DOHH2 (cell line): ENCODE measurements at regions not wholly inside any gene's neighbourhood (a gene's known extent, or its start where the extent isn't known, plus 50 kb on each side); places are given as distances from the start of the nearest gene placed in this dataset.

Experiments used
- H3F3A ChIP-seq: fragments of 200-600 bp; sonication (generic), shearing (Covaris generic); 2 replicates; pipeline ENCODE4 v1.6.0; 2016; ENCODE audit warnings: antibody characterized with exemption, mild to moderate bottlenecking; ENCODE audit not compliant: control insufficient read depth, insufficient read depth
- H3K27ac ChIP-seq: fragments of 200-600 bp; sonication (generic); 2 replicates; pipeline ENCODE4 v1.5.1; 2014; ENCODE audit warnings: low read depth, mild to moderate bottlenecking, low read length, moderate library complexity
- H3K27me3 ChIP-seq: fragments of 200-600 bp; sonication (generic); 2 replicates; pipeline ENCODE4 v1.6.1; 2014; ENCODE audit warnings: mild to moderate bottlenecking, low read length, mixed read lengths; ENCODE audit not compliant: control insufficient read depth
- H3K36me3 ChIP-seq: fragments of 200-600 bp; sonication (generic); 2 replicates; pipeline ENCODE4 v1.6.1; 2014; ENCODE audit warnings: mild to moderate bottlenecking, low read length, moderate library complexity, mixed read lengths; ENCODE audit not compliant: control insufficient read depth
- H3K4me1 ChIP-seq: fragments of 200-600 bp; sonication (generic); 2 replicates; pipeline ENCODE4 v1.6.1; 2014; ENCODE audit warnings: mild to moderate bottlenecking, low read length, mixed read lengths; ENCODE audit not compliant: control insufficient read depth
- H3K4me2 ChIP-seq: fragments of 200-600 bp; sonication (generic); 2 replicates; pipeline ENCODE4 v1.6.0; 2014; ENCODE audit warnings: mild to moderate bottlenecking, low read length, moderate library complexity
- H3K4me3 ChIP-seq: fragments of 200-600 bp; sonication (generic); 2 replicates; pipeline ENCODE4 v1.5.1; 2014; ENCODE audit warnings: mild to moderate bottlenecking, low read length, mixed read lengths
- H3K79me2 ChIP-seq: fragments of 200-600 bp; sonication (generic); 2 replicates; pipeline ENCODE4 v1.6.1; 2014; ENCODE audit warnings: mild to moderate bottlenecking, low read length, mixed read lengths; ENCODE audit not compliant: control insufficient read depth
- H3K9me2 ChIP-seq: fragments of 200-600 bp; sonication (generic); replicated peaks from 2 replicates; pipeline ENCODE4 v1.6.1; 2014; ENCODE audit warnings: mild to moderate bottlenecking, low read length, mixed read lengths; ENCODE audit not compliant: control insufficient read depth
- H3K9me3 ChIP-seq: fragments of 200-600 bp; sonication (generic); 2 replicates; pipeline ENCODE4 v1.6.1; 2014; ENCODE audit warnings: antibody characterized with exemption, low read length, mixed read lengths; ENCODE audit not compliant: control insufficient read depth, insufficient read depth
- H4K20me1 ChIP-seq: fragments of 200-600 bp; sonication (generic); 2 replicates; pipeline ENCODE4 v1.6.0; 2014; ENCODE audit warnings: low read depth, mild to moderate bottlenecking, antibody characterized with exemption, low read length, moderate library complexity; ENCODE audit not compliant: control insufficient read depth, insufficient read depth
- CTCF ChIP-seq: fragments of 200-600 bp; sonication (generic); IDR thresholded peaks from one replicate; pipeline ENCODE4 v1.5.1; 2014; ENCODE audit warnings: antibody characterized with exemption, mild to moderate bottlenecking, low read depth, low read length; ENCODE audit not compliant: poor library complexity, severe bottlenecking
- EZH2phosphoT487 ChIP-seq: fragments of 200-600 bp; sonication (generic); IDR thresholded peaks from 2 replicates; pipeline ENCODE4 v1.6.1; 2017; ENCODE audit warnings: borderline replicate concordance, mild to moderate bottlenecking, antibody characterized with exemption, low read length, moderate library complexity, mixed read lengths

GRCh38 chr4:8748236-8748575 is 123.4 kb downstream of the HMX1 start:
- no peaks in the 10 kb centered on the region for H3F3A ChIP-seq
- peaks cover 14% of the 10 kb centered on the region; the same call in 1 of the 2 replicates for H3K9me3 ChIP-seq

GRCh38 chr4:8747467-8748235 is 124.0 kb downstream of the HMX1 start:
- Histone ChIP-seq H3K4me3 (no peak overlapping the region), H3K27ac (no peak overlapping the region), H3K79me2 (no peaks in the 10 kb centered on the region), H3K4me2 (no peak overlapping the region), H3K9me3 (peaks cover 14% of the 10 kb centered on the region; the same call in 1 of the 2 replicates), H3F3A (no peaks in the 10 kb centered on the region), H3K27me3 (no peaks in the 10 kb centered on the region), H3K4me1 (no peaks in the 10 kb centered on the region), H3K9me2 (no peaks in the 10 kb centered on the region), H3K36me3 (no peaks in the 10 kb centered on the region), H4K20me1 (no peaks in the 10 kb centered on the region)
- TF ChIP-seq EZH2phosphoT487, result no peak
- no peak for TF ChIP-seq CTCF

More at GRCh38 chr4:8748236-8748575, 123.4 kb downstream of the HMX1 start:
- H3K4me3 ChIP-seq, result no peak overlapping the region
- H3K27me3 ChIP-seq, result no peaks in the 10 kb centered on the region
- H3K4me1 ChIP-seq, result no peaks in the 10 kb centered on the region
- no peaks in the 10 kb centered on the region for H3K79me2 ChIP-seq
- no peaks in the 10 kb centered on the region for H3K36me3 ChIP-seq
- no peak overlapping the region for H3K27ac ChIP-seq
- TF ChIP-seq CTCF, result no peak
- TF ChIP-seq EZH2phosphoT487, result no peak
- no peaks in the 10 kb centered on the region for H3K9me2 ChIP-seq
- no peak overlapping the region for H3K4me2 ChIP-seq
- H4K20me1 ChIP-seq, result no peaks in the 10 kb centered on the region

- H3K36me3 ChIP-seq, result no peaks in the 10 kb centered on the region
- H3K79me2 ChIP-seq, result no peaks in the 10 kb centered on the region
- no peak overlapping the region for H3K4me2 ChIP-seq
- H3K27ac ChIP-seq, result no peak overlapping the region
- H3K9me3 ChIP-seq, result peaks cover 14% of the 10 kb centered on the region; the same call in 1 of the 2 replicates
- H4K20me1 ChIP-seq, result no peaks in the 10 kb centered on the region
- H3K9me2 ChIP-seq, result no peaks in the 10 kb centered on the region
- H3K4me3 ChIP-seq, result no peak overlapping the region
- H3K27me3 ChIP-seq, result no peaks in the 10 kb centered on the region
- no peaks in the 10 kb centered on the region for H3K4me1 ChIP-seq
- no peaks in the 10 kb centered on the region for H3F3A ChIP-seq
- TF ChIP-seq CTCF, result no peak
- TF ChIP-seq EZH2phosphoT487, result no peak
Measured at GRCh38 chr4:8746523-8747466, 124.8 kb downstream of the HMX1 start.
